SK-N-SH (cell line): ENCODE measurements at regions not wholly inside any gene's neighbourhood (a gene's known extent, or its start where the extent isn't known, plus 50 kb on each side); places are given as distances from the start of the nearest gene placed in this dataset.

ENCODE experiments used
- CTCF ChIA-PET: fragments of 300-600, 350-600 bp; formaldehyde crosslinking; extraction: SDS; loops from one replicate; lab custom pipeline; 2021; lab: Yijun Ruan, JAX
- POLR2A ChIA-PET: fragments of 350-600 bp; sonication (Branson Sonifier 250); formaldehyde crosslinking; extraction: SDS; loops from one replicate; lab custom pipeline; 2020; ENCODE audit warnings: antibody characterized with exemption, inconsistent platforms; lab: Yijun Ruan, JAX
- DNase-seq: peaks from one replicate; pipeline ENCODE4 v3.0.0; 2012
- H2AFZ ChIP-seq: fragments of 200-600 bp; sonication (generic); 2 replicates; pipeline ENCODE4 v1.8.1; 2016; ENCODE audit warnings: antibody characterized with exemption, mild to moderate bottlenecking, low read depth
- H3F3A ChIP-seq: fragments of 200-600 bp; sonication (generic); replicated peaks from 2 replicates; pipeline ENCODE3; 2016; ENCODE audit warnings: antibody characterized with exemption, mild to moderate bottlenecking; ENCODE audit not compliant: insufficient read depth
- H3K27ac ChIP-seq, 2 experiments: fragments of 200-500 bp in 1 of 2; fragments of 200-600 bp in 1 of 2; sonication (Bioruptor generic) in 1 of 2; sonication (generic), shearing (Covaris generic) in 1 of 2; 2 replicates each; pipeline versions ENCODE4 v1.5.1 to v1.6.1; 2014 to 2016; ENCODE audit warnings: low read depth in 2 of 2, inconsistent platforms in 1 of 2, low read length in 1 of 2, mild to moderate bottlenecking in 1 of 2, mixed read lengths in 1 of 2
- H3K27me3 ChIP-seq: fragments of 200-600 bp; sonication (generic), shearing (Covaris generic); 2 replicates; pipeline ENCODE4 v1.6.1; 2016; ENCODE audit warnings: mixed run types; ENCODE audit not compliant: insufficient read depth
- H3K36me3 ChIP-seq, 2 experiments: fragments of 200-500 bp in 1 of 2; fragments of 200-600 bp in 1 of 2; sonication (Bioruptor generic) in 1 of 2; sonication (generic) in 1 of 2; replicated peaks in 1 of 2; 2 replicates each; pipeline versions ENCODE3 to v1.5.1; 2014 to 2016; ENCODE audit warnings: low read length in 1 of 2, mild to moderate bottlenecking in 1 of 2; ENCODE audit not compliant: insufficient read depth in 2 of 2, control insufficient read depth in 1 of 2
- H3K4me1 ChIP-seq, 2 experiments: fragments of 200-500 bp in 1 of 2; fragments of 200-600 bp in 1 of 2; sonication (Bioruptor generic) in 1 of 2; sonication (generic), shearing (Covaris generic) in 1 of 2; 2 replicates each; pipeline versions ENCODE4 v1.5.1 to v1.6.1; 2014 to 2016; ENCODE audit warnings: low read depth in 1 of 2, low read length in 1 of 2, mixed run types in 1 of 2; ENCODE audit not compliant: insufficient read depth in 2 of 2, control insufficient read depth in 1 of 2
- H3K4me2 ChIP-seq: fragments of 200-600 bp; sonication (generic), shearing (Covaris generic); 2 replicates; pipeline ENCODE4 v1.6.1; 2017; ENCODE audit warnings: mixed run types
- H3K4me3 ChIP-seq, 2 experiments: fragments of 200-500 bp in 1 of 2; fragments of 200-600 bp in 1 of 2; sonication (Bioruptor generic) in 1 of 2; sonication (generic), shearing (Covaris generic) in 1 of 2; 2 replicates each; pipeline versions ENCODE4 v1.5.1 to v1.8.1; 2014 to 2016; ENCODE audit warnings: low read depth in 2 of 2, inconsistent platforms in 1 of 2, low read length in 1 of 2, mild to moderate bottlenecking in 1 of 2, mixed read lengths in 1 of 2, moderate library complexity in 1 of 2
- H3K79me2 ChIP-seq: fragments of 200-600 bp; sonication (generic); 2 replicates; pipeline ENCODE4 v1.8.1; 2017; ENCODE audit warnings: mild to moderate bottlenecking; ENCODE audit not compliant: insufficient read depth
- H3K9ac ChIP-seq: fragments of 200-600 bp; sonication (generic); 2 replicates; pipeline ENCODE4 v1.6.1; 2017; ENCODE audit warnings: mixed run types
- H3K9me2 ChIP-seq: fragments of 200-600 bp; sonication (generic); 2 replicates; pipeline ENCODE4 v1.6.1; 2017; ENCODE audit warnings: mixed run types
- H3K9me3 ChIP-seq: fragments of 200-600 bp; sonication (generic); 2 replicates; pipeline ENCODE4 v1.6.1; 2017; ENCODE audit warnings: mixed run types, mild to moderate bottlenecking, moderate library complexity
- H4K20me1 ChIP-seq: fragments of 200-600 bp; sonication (generic); 2 replicates; pipeline ENCODE4 v1.6.1; 2017; ENCODE audit warnings: mild to moderate bottlenecking, mixed run types; ENCODE audit not compliant: insufficient read depth
- EP300 ChIP-seq, 2 experiments: IDR thresholded peaks; 2 replicates each; pipeline versions ENCODE4 v1.4.0 to v1.6.1; 2012; ENCODE audit warnings: borderline replicate concordance in 1 of 2, low read depth in 1 of 2, low read length in 1 of 2
- FOSL2 ChIP-seq: IDR thresholded peaks from 2 replicates; pipeline ENCODE4 v1.4.0; 2012; ENCODE audit warnings: low read depth, mild to moderate bottlenecking, moderate library complexity, borderline replicate concordance
- FOXM1 ChIP-seq: IDR thresholded peaks from 2 replicates; pipeline ENCODE4 v1.4.0; 2012; ENCODE audit warnings: low read depth, mild to moderate bottlenecking
- GABPA ChIP-seq: IDR thresholded peaks from 2 replicates; pipeline ENCODE4 v1.4.0; 2012; ENCODE audit warnings: low read depth, mild to moderate bottlenecking
- MXI1 ChIP-seq: IDR thresholded peaks from 2 replicates; pipeline ENCODE4 v1.6.1; 2012; ENCODE audit warnings: mild to moderate bottlenecking, low read depth, low read length, improper control_type of control experiment
- NFIC ChIP-seq: IDR thresholded peaks from 2 replicates; pipeline ENCODE4 v1.4.0; 2012; ENCODE audit warnings: borderline replicate concordance
- NRF1 ChIP-seq: IDR thresholded peaks from 2 replicates; pipeline ENCODE4 v1.6.1; 2012; ENCODE audit warnings: low read depth, mild to moderate bottlenecking, low read length
- RCOR1 ChIP-seq: fragments of 150-350 bp; IDR thresholded peaks from 2 replicates; pipeline ENCODE4 v1.6.1; 2017; ENCODE audit warnings: antibody characterized with exemption, low read length
- TAF1 ChIP-seq: IDR thresholded peaks from 2 replicates; pipeline ENCODE4 v1.6.1; 2012; ENCODE audit warnings: low read depth, mild to moderate bottlenecking, low read length, moderate library complexity, borderline replicate concordance
- TEAD4 ChIP-seq: IDR thresholded peaks from 2 replicates; pipeline ENCODE4 v1.4.0; 2012; ENCODE audit warnings: mild to moderate bottlenecking, borderline replicate concordance; ENCODE audit not compliant: insufficient read depth
- YY1 ChIP-seq: IDR thresholded peaks from 2 replicates; pipeline ENCODE4 v1.4.0; 2012; ENCODE audit warnings: low read depth, mild to moderate bottlenecking
- WGBS: methylation state at CpG from one replicate; pipeline ENCODE4 v1.1.6; 2017; ENCODE audit warnings: low lambda C conversion rate; 5-methylcytosine and 5-hydroxymethylcytosine counted together
- TF ChIP-seq, protein P1 (sequence below): IDR thresholded peaks from 2 replicates; pipeline ENCODE4 v1.6.1; 2012; ENCODE audit warnings: mild to moderate bottlenecking, low read depth, low read length, moderate library complexity
- TF ChIP-seq, protein P2 (sequence below): IDR thresholded peaks from 2 replicates; pipeline ENCODE4 v1.4.0; 2012; ENCODE audit warnings: low read depth, borderline replicate concordance
- TF ChIP-seq, protein P3 (sequence below): fragments of 150-350 bp; IDR thresholded peaks from 2 replicates; pipeline ENCODE4 v1.6.1; 2017; ENCODE audit warnings: antibody characterized with exemption, low read length, low read depth, borderline replicate concordance
- TF ChIP-seq, protein P4 (sequence below): IDR thresholded peaks from 2 replicates; pipeline ENCODE4 v1.4.0; 2012; ENCODE audit warnings: low read depth, borderline replicate concordance

DNA sequence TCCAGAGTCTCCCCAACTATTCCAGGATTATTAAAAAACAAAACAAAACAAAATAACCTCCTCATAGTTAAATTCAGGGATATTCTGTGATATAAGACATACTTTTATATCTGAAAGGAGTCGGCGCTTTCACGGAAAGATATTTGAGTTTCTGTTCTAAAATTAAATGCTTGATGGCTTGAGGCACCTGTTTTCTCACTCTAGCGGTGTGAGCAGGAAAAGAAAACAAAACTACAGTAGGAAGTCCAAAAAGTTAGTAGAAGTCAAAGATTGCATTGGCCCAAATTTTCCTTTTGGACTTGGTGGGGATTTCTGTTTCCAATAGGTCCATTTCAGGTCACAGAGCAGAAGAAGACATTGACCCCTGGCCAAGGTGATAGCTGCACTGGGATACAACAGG, 716.1 kb upstream of the POT1 start:
- Histone ChIP-seq H3K79me2 (no peaks in the 10 kb centered on the region), H3F3A (no peaks in the 10 kb centered on the region), H3K4me3 (no peak overlapping the region), H4K20me1 (no peaks in the 10 kb centered on the region), H3K9me3 (no peaks in the 10 kb centered on the region), H3K27ac (no peak overlapping the region), H3K4me2 (no peak overlapping the region), H3K9ac (no peak overlapping the region), H3K9me2 (no peaks in the 10 kb centered on the region)
- DNase-seq, result no peak
- POLR2A ChIA-PET, result no interaction called here
- CTCF ChIA-PET, result interaction anchor here (0.8 kb wide), 2 partner anchors 10 to 56 kb away, joined by 3 to 4 read pairs; no protein-coding TSS in a partner anchor
- TF ChIP-seq, protein P1, sequence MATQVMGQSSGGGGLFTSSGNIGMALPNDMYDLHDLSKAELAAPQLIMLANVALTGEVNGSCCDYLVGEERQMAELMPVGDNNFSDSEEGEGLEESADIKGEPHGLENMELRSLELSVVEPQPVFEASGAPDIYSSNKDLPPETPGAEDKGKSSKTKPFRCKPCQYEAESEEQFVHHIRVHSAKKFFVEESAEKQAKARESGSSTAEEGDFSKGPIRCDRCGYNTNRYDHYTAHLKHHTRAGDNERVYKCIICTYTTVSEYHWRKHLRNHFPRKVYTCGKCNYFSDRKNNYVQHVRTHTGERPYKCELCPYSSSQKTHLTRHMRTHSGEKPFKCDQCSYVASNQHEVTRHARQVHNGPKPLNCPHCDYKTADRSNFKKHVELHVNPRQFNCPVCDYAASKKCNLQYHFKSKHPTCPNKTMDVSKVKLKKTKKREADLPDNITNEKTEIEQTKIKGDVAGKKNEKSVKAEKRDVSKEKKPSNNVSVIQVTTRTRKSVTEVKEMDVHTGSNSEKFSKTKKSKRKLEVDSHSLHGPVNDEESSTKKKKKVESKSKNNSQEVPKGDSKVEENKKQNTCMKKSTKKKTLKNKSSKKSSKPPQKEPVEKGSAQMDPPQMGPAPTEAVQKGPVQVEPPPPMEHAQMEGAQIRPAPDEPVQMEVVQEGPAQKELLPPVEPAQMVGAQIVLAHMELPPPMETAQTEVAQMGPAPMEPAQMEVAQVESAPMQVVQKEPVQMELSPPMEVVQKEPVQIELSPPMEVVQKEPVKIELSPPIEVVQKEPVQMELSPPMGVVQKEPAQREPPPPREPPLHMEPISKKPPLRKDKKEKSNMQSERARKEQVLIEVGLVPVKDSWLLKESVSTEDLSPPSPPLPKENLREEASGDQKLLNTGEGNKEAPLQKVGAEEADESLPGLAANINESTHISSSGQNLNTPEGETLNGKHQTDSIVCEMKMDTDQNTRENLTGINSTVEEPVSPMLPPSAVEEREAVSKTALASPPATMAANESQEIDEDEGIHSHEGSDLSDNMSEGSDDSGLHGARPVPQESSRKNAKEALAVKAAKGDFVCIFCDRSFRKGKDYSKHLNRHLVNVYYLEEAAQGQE, result no peak
- TF ChIP-seq, protein P2, sequence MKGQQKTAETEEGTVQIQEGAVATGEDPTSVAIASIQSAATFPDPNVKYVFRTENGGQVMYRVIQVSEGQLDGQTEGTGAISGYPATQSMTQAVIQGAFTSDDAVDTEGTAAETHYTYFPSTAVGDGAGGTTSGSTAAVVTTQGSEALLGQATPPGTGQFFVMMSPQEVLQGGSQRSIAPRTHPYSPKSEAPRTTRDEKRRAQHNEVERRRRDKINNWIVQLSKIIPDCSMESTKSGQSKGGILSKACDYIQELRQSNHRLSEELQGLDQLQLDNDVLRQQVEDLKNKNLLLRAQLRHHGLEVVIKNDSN, result no peak
- TF ChIP-seq GABPA (no peak), EP300 (IDR thresholded peaks at IDR 0.05; ENCODE audit: borderline replicate concordance in 1 of 2, low read depth in 1 of 2, low read length in 1 of 2) (no peak), NFIC (no peak), TAF1 (no peak)
- TF ChIP-seq, all 33 proteins: peak for 0
- 69% methylated on average over 4 of the region's 4 CpGs for WGBS
- no peak overlapping the region for H2AFZ ChIP-seq
- no peaks in the 10 kb centered on the region for H3K4me1 ChIP-seq
- no peaks in the 10 kb centered on the region for H3K36me3 ChIP-seq
- no peaks in the 10 kb centered on the region for H3K27me3 ChIP-seq

DNA sequence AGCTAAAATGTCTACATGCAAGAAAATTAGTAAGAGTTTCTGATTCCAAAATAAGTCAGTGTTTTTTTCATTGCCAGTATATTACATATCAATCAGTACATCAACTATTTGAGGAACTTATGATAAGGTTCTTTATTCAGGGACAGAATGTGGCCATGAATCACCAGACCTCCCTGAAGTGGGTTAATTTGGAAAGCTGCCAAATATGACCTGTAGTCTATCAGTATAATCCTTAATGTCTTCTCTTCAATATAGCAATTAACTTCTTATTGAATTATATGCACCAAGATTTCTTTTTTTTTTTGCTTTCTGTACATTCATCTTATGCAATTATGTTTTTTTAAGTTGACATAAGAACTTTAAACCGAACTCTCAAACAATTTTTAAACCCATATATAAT, 714.5 kb upstream of the POT1 start:
- Histone ChIP-seq H3K27me3 (no peaks in the 10 kb centered on the region), H3F3A (no peaks in the 10 kb centered on the region), H3K9me2 (no peaks in the 10 kb centered on the region), H3K4me1 (no peaks in the 10 kb centered on the region), H3K27ac (no peak overlapping the region), H3K4me3 (no peak overlapping the region), H3K9me3 (no peaks in the 10 kb centered on the region), H3K36me3 (no peaks in the 10 kb centered on the region), H2AFZ (no peak overlapping the region), H3K9ac (no peak overlapping the region), H4K20me1 (no peaks in the 10 kb centered on the region), H3K79me2 (no peaks in the 10 kb centered on the region), H3K4me2 (no peak overlapping the region)
- peak; percentile 10 for DNase-seq
- ChIA-PET POLR2A (no interaction called here), CTCF (interaction anchor here (0.6 to 1.2 kb wide), 2 partner anchors 18 to 585 kb away, joined by 3 to 4 read pairs; no protein-coding TSS in a partner anchor)
- WGBS, result 19% methylated on average over 1 of the region's 1 CpG
- TF ChIP-seq TEAD4 (no peak), RCOR1 (no peak), NRF1 (no peak), MXI1 (no peak), YY1 (no peak), FOSL2 (no peak), FOXM1 (no peak)
- TF ChIP-seq, protein P2, result no peak
- TF ChIP-seq, protein P3, sequence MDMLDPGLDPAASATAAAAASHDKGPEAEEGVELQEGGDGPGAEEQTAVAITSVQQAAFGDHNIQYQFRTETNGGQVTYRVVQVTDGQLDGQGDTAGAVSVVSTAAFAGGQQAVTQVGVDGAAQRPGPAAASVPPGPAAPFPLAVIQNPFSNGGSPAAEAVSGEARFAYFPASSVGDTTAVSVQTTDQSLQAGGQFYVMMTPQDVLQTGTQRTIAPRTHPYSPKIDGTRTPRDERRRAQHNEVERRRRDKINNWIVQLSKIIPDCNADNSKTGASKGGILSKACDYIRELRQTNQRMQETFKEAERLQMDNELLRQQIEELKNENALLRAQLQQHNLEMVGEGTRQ, result no peak
- TF ChIP-seq, protein P4, sequence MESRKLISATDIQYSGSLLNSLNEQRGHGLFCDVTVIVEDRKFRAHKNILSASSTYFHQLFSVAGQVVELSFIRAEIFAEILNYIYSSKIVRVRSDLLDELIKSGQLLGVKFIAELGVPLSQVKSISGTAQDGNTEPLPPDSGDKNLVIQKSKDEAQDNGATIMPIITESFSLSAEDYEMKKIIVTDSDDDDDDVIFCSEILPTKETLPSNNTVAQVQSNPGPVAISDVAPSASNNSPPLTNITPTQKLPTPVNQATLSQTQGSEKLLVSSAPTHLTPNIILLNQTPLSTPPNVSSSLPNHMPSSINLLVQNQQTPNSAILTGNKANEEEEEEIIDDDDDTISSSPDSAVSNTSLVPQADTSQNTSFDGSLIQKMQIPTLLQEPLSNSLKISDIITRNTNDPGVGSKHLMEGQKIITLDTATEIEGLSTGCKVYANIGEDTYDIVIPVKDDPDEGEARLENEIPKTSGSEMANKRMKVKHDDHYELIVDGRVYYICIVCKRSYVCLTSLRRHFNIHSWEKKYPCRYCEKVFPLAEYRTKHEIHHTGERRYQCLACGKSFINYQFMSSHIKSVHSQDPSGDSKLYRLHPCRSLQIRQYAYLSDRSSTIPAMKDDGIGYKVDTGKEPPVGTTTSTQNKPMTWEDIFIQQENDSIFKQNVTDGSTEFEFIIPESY, result no peak
